ENCODE measurements at regions not wholly inside any gene's neighbourhood (a gene's known extent, or its start where the extent isn't known, plus 50 kb on each side); places are given as distances from the start of the nearest gene placed in this dataset.
"Not testable (repeated sequence)": the region's sequence is repeated elsewhere in the genome, so short reads cannot be mapped to it uniquely, and the experiment has no call there.

- H3K4me3 ChIP-seq (ENCODE audit: low read depth, low read length): no peak overlapping the region
- TF ChIP-seq CTCF (conservative IDR thresholded peaks at IDR 0.05; ENCODE audit: low read depth, low read length): no peak
- no peak for DNase-seq (ENCODE audit: low read depth)
These were observed 122.1 kb upstream of the ID2 start for GRCh38 chr2:8559805-8560204.

GRCh38 chr2:8561692-8562091 lies 120.2 kb upstream of the ID2 start:
- H3K4me3 ChIP-seq (ENCODE audit: low read depth, low read length); DNase-seq (ENCODE audit: low read depth): not testable (repeated sequence)

- no peak overlapping the region for H3K4me3 ChIP-seq (ENCODE audit: low read depth, low read length)
- no peak for DNase-seq (ENCODE audit: low read depth)
- TF ChIP-seq CTCF (conservative IDR thresholded peaks at IDR 0.05; ENCODE audit: low read depth, low read length): no peak
These were observed 117.9 kb upstream of the ID2 start for GRCh38 chr2:8563814-8564474.

- no peak overlapping the region for H3K4me3 ChIP-seq (ENCODE audit: low read depth, low read length)
- TF ChIP-seq CTCF (conservative IDR thresholded peaks at IDR 0.05; ENCODE audit: low read depth, low read length): no peak
- no peak for DNase-seq (ENCODE audit: low read depth)
These were observed 117.4 kb upstream of the ID2 start for GRCh38 chr2:8564475-8564874.

- H3K4me3 ChIP-seq (ENCODE audit: low read depth, low read length): no peak overlapping the region
- no peak for TF ChIP-seq CTCF (conservative IDR thresholded peaks at IDR 0.05; ENCODE audit: low read depth, low read length)
- no peak for DNase-seq (ENCODE audit: low read depth)
These were observed 116.3 kb upstream of the ID2 start for GRCh38 chr2:8565399-8566154.

- no peak for TF ChIP-seq CTCF (conservative IDR thresholded peaks at IDR 0.05; ENCODE audit: low read depth, low read length)
- no peak for DNase-seq (ENCODE audit: low read depth)
- H3K4me3 ChIP-seq (ENCODE audit: low read depth, low read length): no peak overlapping the region
These were observed 115.6 kb upstream of the ID2 start for GRCh38 chr2:8566155-8566670.

GRCh38 chr2:8566774-8567468 lies 114.9 kb upstream of the ID2 start:
- no peak for TF ChIP-seq CTCF (conservative IDR thresholded peaks at IDR 0.05; ENCODE audit: low read depth, low read length)
- H3K4me3 ChIP-seq (ENCODE audit: low read depth, low read length): no peak overlapping the region
- no peak for DNase-seq (ENCODE audit: low read depth)

All from epithelial cell of proximal tubule (primary cell).